Brain microvascular endothelial cell (primary cell): ENCODE measurements at regions not wholly inside any gene's neighbourhood (a gene's known extent, or its start where the extent isn't known, plus 50 kb on each side); places are given as distances from the start of the nearest gene placed in this dataset.
A peak's percentile ranks its signal among the peaks of the same experiment; 100 is the strongest.

ENCODE experiments used
- DNase-seq: peaks from one replicate; pipeline ENCODE4 v3.0.0-alpha.2; 2020
- H3K27ac ChIP-seq: fragments of 250-450 bp; sonication (Bioruptor Pico); 2 replicates; pipeline ENCODE4 v1.5.1; 2020; ENCODE audit warnings: mild to moderate bottlenecking, moderate library complexity
- H3K27me3 ChIP-seq: fragments of 250-450 bp; sonication (Bioruptor Pico); replicated peaks from 2 replicates; pipeline ENCODE4 v1.5.1; 2020; ENCODE audit warnings: mild to moderate bottlenecking
- H3K36me3 ChIP-seq: fragments of 250-450 bp; sonication (Bioruptor Pico); replicated peaks from 2 replicates; pipeline ENCODE4 v1.5.1; 2020; ENCODE audit warnings: mild to moderate bottlenecking
- H3K4me3 ChIP-seq: 2 replicates; pipeline ENCODE4 v1.5.1; 2011; ENCODE audit warnings: low read depth, mild to moderate bottlenecking, control low read depth, low read length, moderate library complexity
- in situ Hi-C: cut with HindIII; loops from 2 replicates; pipeline ENCODE4 v1.10.0; 2017; ENCODE audit warnings: low sequenced_read_pairs, low pct_ligation_motif_present
- TF ChIP-seq, protein P1 (sequence below): IDR thresholded peaks from 2 replicates; pipeline ENCODE4 v1.5.1; 2011; ENCODE audit warnings: low read depth, mild to moderate bottlenecking, moderate library complexity, low read length, control low read depth, inconsistent platforms; ENCODE audit errors: missing control alignments

- H3K36me3 ChIP-seq = no peaks in the 10 kb centered on the region
- DNase-seq = no peak
- no peak overlapping the region for H3K4me3 ChIP-seq
- no peaks in the 10 kb centered on the region for H3K27me3 ChIP-seq
- H3K27ac ChIP-seq = no peak overlapping the region
- TF ChIP-seq, protein P1, sequence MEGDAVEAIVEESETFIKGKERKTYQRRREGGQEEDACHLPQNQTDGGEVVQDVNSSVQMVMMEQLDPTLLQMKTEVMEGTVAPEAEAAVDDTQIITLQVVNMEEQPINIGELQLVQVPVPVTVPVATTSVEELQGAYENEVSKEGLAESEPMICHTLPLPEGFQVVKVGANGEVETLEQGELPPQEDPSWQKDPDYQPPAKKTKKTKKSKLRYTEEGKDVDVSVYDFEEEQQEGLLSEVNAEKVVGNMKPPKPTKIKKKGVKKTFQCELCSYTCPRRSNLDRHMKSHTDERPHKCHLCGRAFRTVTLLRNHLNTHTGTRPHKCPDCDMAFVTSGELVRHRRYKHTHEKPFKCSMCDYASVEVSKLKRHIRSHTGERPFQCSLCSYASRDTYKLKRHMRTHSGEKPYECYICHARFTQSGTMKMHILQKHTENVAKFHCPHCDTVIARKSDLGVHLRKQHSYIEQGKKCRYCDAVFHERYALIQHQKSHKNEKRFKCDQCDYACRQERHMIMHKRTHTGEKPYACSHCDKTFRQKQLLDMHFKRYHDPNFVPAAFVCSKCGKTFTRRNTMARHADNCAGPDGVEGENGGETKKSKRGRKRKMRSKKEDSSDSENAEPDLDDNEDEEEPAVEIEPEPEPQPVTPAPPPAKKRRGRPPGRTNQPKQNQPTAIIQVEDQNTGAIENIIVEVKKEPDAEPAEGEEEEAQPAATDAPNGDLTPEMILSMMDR = no peak
- in situ Hi-C loops = no loop called here
These were observed 161.4 kb upstream of the CDH11 start for GRCh38 chr16:65283181-65283651.

GRCh38 chr16:65281586-65281985 lies 159.7 kb upstream of the CDH11 start:
- no peaks in the 10 kb centered on the region for H3K27me3 ChIP-seq
- no peaks in the 10 kb centered on the region for H3K36me3 ChIP-seq
- in situ Hi-C loops = no loop called here
- no peak overlapping the region for H3K4me3 ChIP-seq
- TF ChIP-seq, protein P1 = no peak
- no peak for DNase-seq
- H3K27ac ChIP-seq = no peak overlapping the region

DNA sequence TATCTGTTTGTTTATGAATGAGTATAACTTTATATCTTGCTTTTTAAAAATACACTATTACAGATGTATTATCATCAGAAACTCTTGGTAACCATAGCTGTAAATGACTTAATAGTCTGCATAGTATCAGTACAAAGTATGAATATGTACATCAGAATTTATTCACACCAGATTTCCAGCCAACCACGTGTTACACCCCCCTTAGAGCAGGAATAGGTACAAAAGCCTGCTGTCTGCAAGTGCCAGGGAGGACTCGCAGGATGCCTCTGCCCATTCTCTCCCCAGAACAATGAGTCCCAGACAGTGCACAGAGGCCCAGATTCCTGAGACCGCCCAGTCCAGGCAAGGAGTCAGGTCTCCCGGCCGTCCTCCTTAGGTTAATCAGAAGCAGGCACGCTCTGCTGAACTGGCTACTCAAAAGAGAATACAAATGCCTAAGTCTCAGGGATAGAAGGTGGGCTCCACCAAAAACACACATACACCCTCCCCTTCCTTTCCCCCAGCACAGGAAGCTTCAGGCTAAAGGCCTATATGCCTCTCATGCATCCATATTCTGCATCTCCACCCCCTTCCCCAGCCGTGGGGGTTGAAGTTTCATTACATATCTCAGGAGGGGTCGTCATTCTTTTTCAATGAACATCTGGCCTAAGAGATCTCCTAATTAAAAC lies 159.1 kb upstream of the CDH11 start:
- Histone ChIP-seq H3K27ac (no peak overlapping the region), H3K27me3 (no peaks in the 10 kb centered on the region), H3K4me3 (no peak overlapping the region), H3K36me3 (no peaks in the 10 kb centered on the region)
- DNase-seq = no peak
- in situ Hi-C loops = no loop called here
- TF ChIP-seq, protein P1 = no peak

DNA sequence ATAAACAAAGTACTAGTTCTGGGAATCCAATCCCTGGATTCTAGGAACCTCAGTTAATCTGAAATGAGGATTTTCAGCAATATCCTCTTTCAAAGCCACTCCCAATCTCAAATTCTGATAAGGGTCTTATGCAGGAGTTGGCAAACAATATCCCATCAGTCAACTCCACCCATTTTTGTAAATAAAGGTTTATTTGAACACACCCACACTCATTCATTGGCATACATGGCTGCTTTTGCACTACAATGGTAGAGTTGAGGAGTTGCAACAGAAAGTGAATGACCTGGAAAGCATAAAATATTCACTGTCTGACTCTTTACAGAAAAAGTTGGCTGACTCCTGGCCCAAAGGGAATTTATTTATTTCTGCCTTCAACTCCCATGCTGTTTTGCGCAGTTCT lies 157.7 kb upstream of the CDH11 start:
- no peaks in the 10 kb centered on the region for H3K27me3 ChIP-seq
- H3K27ac ChIP-seq = no peak overlapping the region
- DNase-seq = no peak
- H3K36me3 ChIP-seq = no peaks in the 10 kb centered on the region
- in situ Hi-C loops = no loop called here
- H3K4me3 ChIP-seq = no peak overlapping the region
- TF ChIP-seq, protein P1 = no peak

DNA sequence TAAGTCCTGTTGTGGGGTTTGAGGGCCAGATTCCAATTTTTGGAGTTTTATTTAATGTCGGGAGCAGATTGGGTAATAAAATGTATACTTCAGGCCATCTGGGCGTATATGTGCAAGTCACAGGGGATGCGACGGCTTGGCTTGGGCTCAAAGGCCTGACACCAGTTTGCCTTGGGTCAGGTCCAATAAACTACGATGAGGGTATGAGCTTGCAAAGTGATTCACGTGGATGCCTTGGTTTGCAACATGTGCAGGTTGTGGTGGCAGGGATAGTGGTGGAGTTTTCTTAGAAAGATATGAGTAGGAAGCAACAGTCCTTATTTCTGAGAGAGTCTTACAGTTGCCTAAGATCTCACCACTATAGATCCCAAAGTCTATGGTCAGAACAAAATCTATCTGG lies 157.0 kb upstream of the CDH11 start:
- Histone ChIP-seq H3K4me3 (no peak overlapping the region), H3K36me3 (no peaks in the 10 kb centered on the region), H3K27me3 (no peaks in the 10 kb centered on the region), H3K27ac (no peak overlapping the region)
- in situ Hi-C loops = no loop called here
- TF ChIP-seq, protein P1 = no peak
- DNase-seq = no peak

GRCh38 chr16:65274566-65274965 lies 152.7 kb upstream of the CDH11 start:
- peak; percentile 38 for DNase-seq
- Histone ChIP-seq H3K36me3 (no peaks in the 10 kb centered on the region), H3K27me3 (no peaks in the 10 kb centered on the region), H3K4me3 (no peak overlapping the region), H3K27ac (no peak overlapping the region)
- in situ Hi-C loops = no loop called here
- TF ChIP-seq, protein P1 = no peak
